ENCODE measurements at regions not wholly inside any gene's neighbourhood (a gene's known extent, or its start where the extent isn't known, plus 50 kb on each side); places are given as distances from the start of the nearest gene placed in this dataset.

DNA sequence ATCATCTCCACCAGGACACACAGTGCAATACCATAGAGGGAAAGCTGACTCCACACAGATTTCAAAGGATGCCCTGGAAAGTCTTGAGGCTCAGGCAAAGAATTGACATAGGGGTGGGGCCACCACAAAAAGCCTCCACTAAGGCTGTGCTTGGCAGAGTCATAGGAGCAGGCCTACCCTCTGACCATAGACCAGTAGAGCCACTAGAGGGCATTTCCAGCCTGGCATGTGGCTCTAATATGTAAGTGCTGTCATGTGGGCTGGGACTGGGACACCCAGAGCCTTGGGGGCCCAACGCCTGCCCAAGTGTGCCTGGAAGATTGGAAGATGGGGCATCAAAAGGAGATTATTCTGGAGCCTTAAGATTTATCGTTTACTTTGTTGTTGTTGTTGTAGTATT lies 726.0 kb downstream of the DNAH5 start:
- WGBS, 3 donors = 63 to 74% (median 63%) methylated on average over 2 of the region's 2 CpGs

DNA sequence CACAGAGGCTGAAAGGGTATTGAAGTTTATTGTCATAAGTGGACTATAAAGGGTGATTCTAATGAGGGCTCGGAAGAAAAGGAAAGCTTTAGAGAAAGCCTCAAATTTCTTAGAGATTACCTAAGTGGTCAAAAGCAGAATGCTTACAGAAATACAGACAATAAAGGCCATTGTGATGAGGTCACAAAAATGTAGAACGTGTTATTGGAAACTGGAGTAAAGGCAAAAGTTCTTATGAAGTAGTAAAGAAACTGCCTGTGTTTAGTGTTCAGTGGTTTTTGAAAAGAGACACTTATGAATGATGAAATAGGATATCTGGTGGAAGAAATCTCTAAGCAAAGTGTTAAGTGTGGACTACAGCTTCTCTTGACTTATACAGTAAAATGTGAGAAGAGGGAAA lies 726.9 kb downstream of the DNAH5 start:
- 67 to 74% (median 73%) methylated on average over 2 of the region's 2 CpGs for WGBS, 3 donors
- no peak overlapping the region for H3K4me3 ChIP-seq
- TF ChIP-seq, protein P1, sequence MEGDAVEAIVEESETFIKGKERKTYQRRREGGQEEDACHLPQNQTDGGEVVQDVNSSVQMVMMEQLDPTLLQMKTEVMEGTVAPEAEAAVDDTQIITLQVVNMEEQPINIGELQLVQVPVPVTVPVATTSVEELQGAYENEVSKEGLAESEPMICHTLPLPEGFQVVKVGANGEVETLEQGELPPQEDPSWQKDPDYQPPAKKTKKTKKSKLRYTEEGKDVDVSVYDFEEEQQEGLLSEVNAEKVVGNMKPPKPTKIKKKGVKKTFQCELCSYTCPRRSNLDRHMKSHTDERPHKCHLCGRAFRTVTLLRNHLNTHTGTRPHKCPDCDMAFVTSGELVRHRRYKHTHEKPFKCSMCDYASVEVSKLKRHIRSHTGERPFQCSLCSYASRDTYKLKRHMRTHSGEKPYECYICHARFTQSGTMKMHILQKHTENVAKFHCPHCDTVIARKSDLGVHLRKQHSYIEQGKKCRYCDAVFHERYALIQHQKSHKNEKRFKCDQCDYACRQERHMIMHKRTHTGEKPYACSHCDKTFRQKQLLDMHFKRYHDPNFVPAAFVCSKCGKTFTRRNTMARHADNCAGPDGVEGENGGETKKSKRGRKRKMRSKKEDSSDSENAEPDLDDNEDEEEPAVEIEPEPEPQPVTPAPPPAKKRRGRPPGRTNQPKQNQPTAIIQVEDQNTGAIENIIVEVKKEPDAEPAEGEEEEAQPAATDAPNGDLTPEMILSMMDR (IDR thresholded peaks at IDR 0.05) = no peak
- TF ChIP-seq POLR2A (IDR thresholded peaks at IDR 0.05) = no peak
- no peak for TF ChIP-seq EP300 (IDR thresholded peaks at IDR 0.05)

More for the DNA sequence above, 726.0 kb downstream of the DNAH5 start:
- H3K27me3 ChIP-seq = no peaks in the 10 kb centered on the region
- DNase-seq = no peak
- intact Hi-C loops (cut with DNase I) = no loop called here
- H3K9me3 ChIP-seq = no peaks in the 10 kb centered on the region
- H3K36me3 ChIP-seq = no peaks in the 10 kb centered on the region
- no peak overlapping the region for H3K27ac ChIP-seq
- no peak for TF ChIP-seq EP300 (IDR thresholded peaks at IDR 0.05)
- no peak for TF ChIP-seq POLR2A (IDR thresholded peaks at IDR 0.05)
- TF ChIP-seq, protein P1 (IDR thresholded peaks at IDR 0.05) = no peak
- H3K4me3 ChIP-seq = no peak overlapping the region
- H3K4me1 ChIP-seq (ENCODE audit: insufficient read depth) = no peaks in the 10 kb centered on the region

GRCh38 chr5:13215806-13216205 lies 728.7 kb downstream of the DNAH5 start:
- no peaks in the 10 kb centered on the region for H3K36me3 ChIP-seq
- no peaks in the 10 kb centered on the region for H3K27me3 ChIP-seq
- H3K27ac ChIP-seq = no peak overlapping the region
- no peak for TF ChIP-seq POLR2A (IDR thresholded peaks at IDR 0.05)
- TF ChIP-seq, protein P1 (IDR thresholded peaks at IDR 0.05) = no peak
- no peak for TF ChIP-seq EP300 (IDR thresholded peaks at IDR 0.05)
- intact Hi-C loops (cut with DNase I) = no loop called here
- no peaks in the 10 kb centered on the region for H3K9me3 ChIP-seq
- no peaks in the 10 kb centered on the region for H3K4me1 ChIP-seq (ENCODE audit: insufficient read depth)
- DNase-seq = no peak
- no peak overlapping the region for H3K4me3 ChIP-seq

More for the DNA sequence above, 726.9 kb downstream of the DNAH5 start:
- intact Hi-C loops (cut with DNase I) = no loop called here
- no peaks in the 10 kb centered on the region for H3K27me3 ChIP-seq
- no peak overlapping the region for H3K27ac ChIP-seq
- no peaks in the 10 kb centered on the region for H3K4me1 ChIP-seq (ENCODE audit: insufficient read depth)
- DNase-seq = no peak
- no peaks in the 10 kb centered on the region for H3K36me3 ChIP-seq
- no peaks in the 10 kb centered on the region for H3K9me3 ChIP-seq

DNA sequence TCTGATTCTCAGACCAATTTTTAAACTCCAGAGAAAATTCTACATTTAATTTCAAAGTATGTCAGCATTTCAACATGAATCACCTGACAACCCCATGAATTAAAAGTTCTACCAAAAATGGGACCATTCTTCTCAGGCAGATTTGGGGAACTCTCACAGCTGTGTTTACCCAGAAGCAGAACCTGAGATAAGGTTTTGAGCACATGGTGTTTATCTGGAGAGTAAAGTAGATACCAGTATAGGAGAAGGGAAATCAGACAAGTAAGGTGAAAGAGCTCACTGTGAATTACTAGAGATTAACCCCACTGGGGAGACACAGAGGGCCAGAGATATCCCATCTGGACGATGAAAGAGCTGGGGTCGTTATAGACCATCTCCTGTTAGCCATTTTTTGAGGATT lies 729.1 kb downstream of the DNAH5 start:
- H3K4me1 ChIP-seq (ENCODE audit: insufficient read depth) = no peaks in the 10 kb centered on the region
- no peak overlapping the region for H3K4me3 ChIP-seq
- WGBS, 3 donors = 27 to 32% (median 30%) methylated on average over 2 of the region's 2 CpGs
- DNase-seq = no peak
- intact Hi-C loops (cut with DNase I) = no loop called here
- TF ChIP-seq EP300 (IDR thresholded peaks at IDR 0.05) = no peak
- TF ChIP-seq POLR2A (IDR thresholded peaks at IDR 0.05) = no peak
- TF ChIP-seq, protein P1 (IDR thresholded peaks at IDR 0.05) = no peak
- no peak overlapping the region for H3K27ac ChIP-seq
- no peaks in the 10 kb centered on the region for H3K9me3 ChIP-seq
- H3K27me3 ChIP-seq = no peaks in the 10 kb centered on the region
- H3K36me3 ChIP-seq = no peaks in the 10 kb centered on the region

GRCh38 chr5:13214182-13214581 lies 730.3 kb downstream of the DNAH5 start:
- H3K4me3 ChIP-seq = no peak overlapping the region
- DNase-seq = no peak
- H3K4me1 ChIP-seq (ENCODE audit: insufficient read depth) = no peaks in the 10 kb centered on the region
- intact Hi-C loops (cut with DNase I) = no loop called here
- H3K27ac ChIP-seq = no peak overlapping the region
- H3K9me3 ChIP-seq = no peaks in the 10 kb centered on the region
- H3K27me3 ChIP-seq = no peaks in the 10 kb centered on the region
- TF ChIP-seq POLR2A (IDR thresholded peaks at IDR 0.05) (no peak), EP300 (IDR thresholded peaks at IDR 0.05) (no peak)
- TF ChIP-seq, protein P1 (IDR thresholded peaks at IDR 0.05) = no peak
- H3K36me3 ChIP-seq = no peaks in the 10 kb centered on the region
- 6 to 39% (median 19%) methylated on average over 1 of the region's 1 CpG for WGBS, 3 donors
